DOHH2 (cell line): ENCODE measurements at regions not wholly inside any gene's neighbourhood (a gene's known extent, or its start where the extent isn't known, plus 50 kb on each side); places are given as distances from the start of the nearest gene placed in this dataset.

Experiments used
- CTCF ChIP-seq: fragments of 200-600 bp; sonication (generic); IDR thresholded peaks from one replicate; pipeline ENCODE4 v1.5.1; 2014; ENCODE audit warnings: antibody characterized with exemption, mild to moderate bottlenecking, low read depth, low read length; ENCODE audit not compliant: poor library complexity, severe bottlenecking
- EZH2phosphoT487 ChIP-seq: fragments of 200-600 bp; sonication (generic); IDR thresholded peaks from 2 replicates; pipeline ENCODE4 v1.6.1; 2017; ENCODE audit warnings: borderline replicate concordance, mild to moderate bottlenecking, antibody characterized with exemption, low read length, moderate library complexity, mixed read lengths

GRCh38 chr3:21892104-21892503 lies 141.1 kb upstream of the ZNF385D start:
- TF ChIP-seq CTCF (no peak), EZH2phosphoT487 (no peak)
